Gastrocnemius medialis (tissue), 4 donors: ENCODE measurements at regions not wholly inside any gene's neighbourhood (a gene's known extent, or its start where the extent isn't known, plus 50 kb on each side); places are given as distances from the start of the nearest gene placed in this dataset.

Source experiments
- POLR2A ChIP-seq, 2 donors: fragments of 450-650 bp; IDR thresholded peaks; one replicate each; pipeline ENCODE4 v1.6.1; 2017; ENCODE audit warnings: antibody characterized with exemption in 2 of 2, mild to moderate bottlenecking in 2 of 2, moderate library complexity in 2 of 2
- TF ChIP-seq, protein P1 (sequence below), 5 experiments: fragments of 450-650 bp in 3 of 5; fragments of 200-600 bp in 2 of 5; sonication (generic) in 2 of 5; IDR thresholded peaks in 4 of 5; conservative IDR thresholded peaks in 1 of 5; 1 replicate in 4 of 5; 2 replicates in 1 of 5; pipeline ENCODE4 v1.5.1; 2016 to 2019; ENCODE audit warnings: antibody characterized with exemption in 5 of 5, mild to moderate bottlenecking in 3 of 5, moderate library complexity in 3 of 5

DNA sequence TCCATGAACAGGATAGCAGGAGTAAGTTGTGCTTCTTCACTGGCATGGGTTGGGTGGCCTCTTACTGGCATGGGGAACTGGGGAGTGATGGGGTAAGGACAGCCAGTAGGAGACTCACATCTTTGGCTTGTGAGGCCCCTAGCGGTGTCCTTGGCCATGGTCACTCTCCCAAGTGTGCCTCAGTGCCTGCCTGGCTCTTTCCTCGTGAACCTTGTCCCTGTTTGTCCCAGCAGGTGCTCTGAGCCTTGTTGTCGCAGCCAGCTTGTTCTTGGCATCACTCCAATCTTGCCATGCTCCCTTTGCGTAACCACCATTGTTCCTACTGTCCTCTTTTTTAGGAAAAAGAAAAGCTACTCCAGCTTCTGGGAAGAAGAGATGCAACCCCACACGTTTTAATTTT is 53.6 kb upstream of the SDK2 start:
- no peak for TF ChIP-seq POLR2A (IDR thresholded peaks at IDR 0.05)
- TF ChIP-seq, protein P1, sequence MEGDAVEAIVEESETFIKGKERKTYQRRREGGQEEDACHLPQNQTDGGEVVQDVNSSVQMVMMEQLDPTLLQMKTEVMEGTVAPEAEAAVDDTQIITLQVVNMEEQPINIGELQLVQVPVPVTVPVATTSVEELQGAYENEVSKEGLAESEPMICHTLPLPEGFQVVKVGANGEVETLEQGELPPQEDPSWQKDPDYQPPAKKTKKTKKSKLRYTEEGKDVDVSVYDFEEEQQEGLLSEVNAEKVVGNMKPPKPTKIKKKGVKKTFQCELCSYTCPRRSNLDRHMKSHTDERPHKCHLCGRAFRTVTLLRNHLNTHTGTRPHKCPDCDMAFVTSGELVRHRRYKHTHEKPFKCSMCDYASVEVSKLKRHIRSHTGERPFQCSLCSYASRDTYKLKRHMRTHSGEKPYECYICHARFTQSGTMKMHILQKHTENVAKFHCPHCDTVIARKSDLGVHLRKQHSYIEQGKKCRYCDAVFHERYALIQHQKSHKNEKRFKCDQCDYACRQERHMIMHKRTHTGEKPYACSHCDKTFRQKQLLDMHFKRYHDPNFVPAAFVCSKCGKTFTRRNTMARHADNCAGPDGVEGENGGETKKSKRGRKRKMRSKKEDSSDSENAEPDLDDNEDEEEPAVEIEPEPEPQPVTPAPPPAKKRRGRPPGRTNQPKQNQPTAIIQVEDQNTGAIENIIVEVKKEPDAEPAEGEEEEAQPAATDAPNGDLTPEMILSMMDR (IDR thresholded peaks at IDR 0.05 in 4 of 5, conservative IDR thresholded peaks at IDR 0.05 in 1 of 5) = no peak
